Prostate gland (tissue), 2 donors: ENCODE measurements at regions not wholly inside any gene's neighbourhood (a gene's known extent, or its start where the extent isn't known, plus 50 kb on each side); places are given as distances from the start of the nearest gene placed in this dataset.

Experiments used
- DNase-seq: peaks from one replicate; pipeline ENCODE4 v3.0.0-alpha.2; 2019; ENCODE audit warnings: low spot score
- H3K27ac ChIP-seq, 2 donors: fragments of 200-600 bp; sonication (generic); 2 replicates each; pipeline ENCODE4 v1.5.1; 2017 to 2019
- H3K27me3 ChIP-seq: fragments of 200-600 bp; sonication (generic); replicated peaks from 2 replicates; pipeline ENCODE4 v1.5.1; 2019; ENCODE audit not compliant: insufficient read depth
- H3K36me3 ChIP-seq, 2 donors: fragments of 200-600 bp; sonication (generic); 1 replicate in 1 of 2; 2 replicates in 1 of 2; pipeline versions ENCODE4 v1.5.1 to v1.8.1; 2017 to 2019
- H3K4me1 ChIP-seq: fragments of 200-600 bp; sonication (generic); replicated peaks from 2 replicates; pipeline ENCODE4 v1.5.1; 2019
- H3K4me3 ChIP-seq, 2 donors: fragments of 200-600 bp; sonication (generic); 2 replicates each; pipeline ENCODE4 v1.5.1; 2017 to 2019
- H3K9me3 ChIP-seq: fragments of 200-600 bp; sonication (generic); 2 replicates; pipeline ENCODE4 v1.5.1; 2017
- POLR2A ChIP-seq: fragments of 450-650 bp; IDR thresholded peaks from one replicate; pipeline ENCODE4 v1.6.1; 2016; ENCODE audit warnings: antibody characterized with exemption, mild to moderate bottlenecking
- POLR2AphosphoS5 ChIP-seq: sonication (generic); formaldehyde crosslinking; IDR thresholded peaks from one replicate; pipeline ENCODE4 v1.6.1; 2017; ENCODE audit warnings: antibody characterized with exemption
- WGBS: methylation state at CpG from one replicate; pipeline ENCODE4 v1.1.5; 2018; 5-methylcytosine and 5-hydroxymethylcytosine counted together
- intact Hi-C: fragments of 100-400 bp; cut with DNase I; formaldehyde crosslinking; loops from one replicate; pipeline ENCODE4 v1.14.2; 2022
- TF ChIP-seq, protein P1 (sequence below), 4 experiments: fragments of 200-600 bp in 2 of 4; fragments of 450-650 bp in 2 of 4; sonication (generic) in 2 of 4; IDR thresholded peaks; 1 replicate in 3 of 4; 2 replicates in 1 of 4; pipeline ENCODE4 v1.5.1; 2016 to 2019; ENCODE audit warnings: antibody characterized with exemption in 4 of 4, mild to moderate bottlenecking in 2 of 4, moderate library complexity in 2 of 4

DNA sequence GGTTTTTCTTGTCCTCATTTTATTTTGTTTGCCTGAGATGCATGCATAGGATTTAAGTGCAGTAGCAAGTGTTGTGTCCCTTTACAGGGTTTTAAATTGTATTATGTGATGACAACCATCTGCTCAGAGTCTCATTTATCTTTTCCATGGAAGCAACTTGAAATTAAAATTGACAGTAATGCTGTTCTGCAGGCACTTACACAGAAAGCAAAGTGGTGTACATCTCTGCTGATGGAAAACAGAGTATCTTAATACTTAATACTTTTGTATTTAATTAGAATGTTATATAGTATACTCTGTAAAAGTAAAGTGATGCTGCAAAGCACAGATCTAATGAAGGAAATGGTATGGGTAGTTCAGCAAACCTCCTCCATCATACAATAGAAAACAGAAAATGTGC is 482.9 kb downstream of the POM121L12 start:
- TF ChIP-seq, protein P1, sequence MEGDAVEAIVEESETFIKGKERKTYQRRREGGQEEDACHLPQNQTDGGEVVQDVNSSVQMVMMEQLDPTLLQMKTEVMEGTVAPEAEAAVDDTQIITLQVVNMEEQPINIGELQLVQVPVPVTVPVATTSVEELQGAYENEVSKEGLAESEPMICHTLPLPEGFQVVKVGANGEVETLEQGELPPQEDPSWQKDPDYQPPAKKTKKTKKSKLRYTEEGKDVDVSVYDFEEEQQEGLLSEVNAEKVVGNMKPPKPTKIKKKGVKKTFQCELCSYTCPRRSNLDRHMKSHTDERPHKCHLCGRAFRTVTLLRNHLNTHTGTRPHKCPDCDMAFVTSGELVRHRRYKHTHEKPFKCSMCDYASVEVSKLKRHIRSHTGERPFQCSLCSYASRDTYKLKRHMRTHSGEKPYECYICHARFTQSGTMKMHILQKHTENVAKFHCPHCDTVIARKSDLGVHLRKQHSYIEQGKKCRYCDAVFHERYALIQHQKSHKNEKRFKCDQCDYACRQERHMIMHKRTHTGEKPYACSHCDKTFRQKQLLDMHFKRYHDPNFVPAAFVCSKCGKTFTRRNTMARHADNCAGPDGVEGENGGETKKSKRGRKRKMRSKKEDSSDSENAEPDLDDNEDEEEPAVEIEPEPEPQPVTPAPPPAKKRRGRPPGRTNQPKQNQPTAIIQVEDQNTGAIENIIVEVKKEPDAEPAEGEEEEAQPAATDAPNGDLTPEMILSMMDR (IDR thresholded peaks at IDR 0.05): no peak
- TF ChIP-seq POLR2A: no peak
- no peak for TF ChIP-seq POLR2AphosphoS5
- Histone ChIP-seq H3K27ac (no peak overlapping the region), H3K4me1 (no peaks in the 10 kb centered on the region), H3K36me3 (no peaks in the 10 kb centered on the region), H3K27me3 (no peaks in the 10 kb centered on the region), H3K4me3 (no peak overlapping the region), H3K9me3 (no peaks in the 10 kb centered on the region)
- DNase-seq: no peak
- intact Hi-C loops: no loop called here

DNA sequence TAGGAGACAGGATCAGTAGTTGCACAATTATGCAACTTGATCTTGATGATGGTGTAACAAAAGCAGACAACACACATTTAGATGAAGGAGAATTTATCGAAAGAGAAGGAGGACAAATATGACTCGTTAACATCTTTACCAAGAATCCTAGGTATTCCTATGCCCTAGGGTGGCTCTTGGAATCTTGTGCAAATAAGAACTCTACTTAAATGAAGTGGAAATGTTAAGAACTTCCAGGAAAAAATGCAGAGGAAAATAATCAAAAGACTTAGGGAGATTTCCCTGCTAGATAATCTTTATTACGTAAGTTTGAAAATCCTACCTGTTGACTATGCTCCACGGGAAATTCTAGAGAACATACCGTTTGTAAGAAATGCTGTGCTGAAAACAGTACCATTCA is 485.4 kb downstream of the POM121L12 start:
- Histone ChIP-seq H3K27me3 (no peaks in the 10 kb centered on the region), H3K4me1 (no peaks in the 10 kb centered on the region), H3K27ac (no peak overlapping the region), H3K36me3 (no peaks in the 10 kb centered on the region), H3K4me3 (no peak overlapping the region), H3K9me3 (no peaks in the 10 kb centered on the region)
- intact Hi-C loops: no loop called here
- DNase-seq: no peak
- 73% methylated on average over 5 of the region's 5 CpGs for WGBS
- TF ChIP-seq POLR2A (no peak), POLR2AphosphoS5 (no peak)
- TF ChIP-seq, protein P1 (IDR thresholded peaks at IDR 0.05): no peak

- H3K4me1 ChIP-seq: no peaks in the 10 kb centered on the region
- no peaks in the 10 kb centered on the region for H3K36me3 ChIP-seq
- DNase-seq: no peak
- intact Hi-C loops: no loop called here
- no peaks in the 10 kb centered on the region for H3K27me3 ChIP-seq
- 52% methylated on average over 1 of the region's 1 CpG for WGBS
- no peak for TF ChIP-seq POLR2A
- TF ChIP-seq, protein P1 (IDR thresholded peaks at IDR 0.05): no peak
- no peak for TF ChIP-seq POLR2AphosphoS5
- H3K27ac ChIP-seq: no peak overlapping the region
- H3K9me3 ChIP-seq: no peaks in the 10 kb centered on the region
- no peak overlapping the region for H3K4me3 ChIP-seq
Measured at GRCh38 chr7:53521638-53522184, 486.3 kb downstream of the POM121L12 start.

GRCh38 chr7:53539558-53539957 is 504.1 kb downstream of the POM121L12 start:
- H3K27me3 ChIP-seq: no peaks in the 10 kb centered on the region
- no peaks in the 10 kb centered on the region for H3K4me1 ChIP-seq
- TF ChIP-seq, protein P1 (IDR thresholded peaks at IDR 0.05): no peak
- no peak for TF ChIP-seq POLR2A
- TF ChIP-seq POLR2AphosphoS5: no peak
- no peaks in the 10 kb centered on the region for H3K36me3 ChIP-seq
- H3K4me3 ChIP-seq: no peak overlapping the region
- 95% methylated on average over 3 of the region's 3 CpGs for WGBS
- no peaks in the 10 kb centered on the region for H3K9me3 ChIP-seq
- intact Hi-C loops: no loop called here
- no peak for DNase-seq
- H3K27ac ChIP-seq: no peak overlapping the region

GRCh38 chr7:53541475-53541874 is 506.0 kb downstream of the POM121L12 start:
- TF ChIP-seq POLR2AphosphoS5: no peak
- no peak for TF ChIP-seq POLR2A
- TF ChIP-seq, protein P1 (IDR thresholded peaks at IDR 0.05): no peak
- no peak for DNase-seq
- intact Hi-C loops: no loop called here
- H3K9me3 ChIP-seq: no peaks in the 10 kb centered on the region
- no peak overlapping the region for H3K4me3 ChIP-seq
- no peaks in the 10 kb centered on the region for H3K36me3 ChIP-seq
- no peak overlapping the region for H3K27ac ChIP-seq
- no peaks in the 10 kb centered on the region for H3K4me1 ChIP-seq
- no peaks in the 10 kb centered on the region for H3K27me3 ChIP-seq
- WGBS: 45% methylated on average over 2 of the region's 2 CpGs
